ENCODE measurements at regions not wholly inside any gene's neighbourhood (a gene's known extent, or its start where the extent isn't known, plus 50 kb on each side); places are given as distances from the start of the nearest gene placed in this dataset.

DNA sequence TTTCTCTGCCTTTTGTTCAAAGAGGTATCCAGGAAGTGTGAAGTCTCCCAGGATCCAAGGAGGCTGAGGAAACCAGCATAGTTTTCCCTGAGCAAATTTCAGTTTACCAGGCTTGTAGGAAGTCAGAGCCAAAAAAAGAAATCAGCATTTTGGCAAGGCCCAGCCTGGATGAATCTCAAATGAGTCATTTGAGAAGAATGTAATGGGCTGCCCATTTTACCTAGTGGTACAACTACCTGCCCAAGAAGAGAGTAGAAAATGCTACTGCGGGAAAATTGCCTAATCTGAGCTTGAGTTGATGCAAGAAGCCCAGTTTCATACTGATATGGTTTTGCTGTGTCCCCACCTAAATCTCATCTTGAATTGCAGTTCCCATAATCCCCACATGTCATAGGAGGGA, 284.1 kb upstream of the ZNF507 start:
- TF ChIP-seq, protein P1, sequence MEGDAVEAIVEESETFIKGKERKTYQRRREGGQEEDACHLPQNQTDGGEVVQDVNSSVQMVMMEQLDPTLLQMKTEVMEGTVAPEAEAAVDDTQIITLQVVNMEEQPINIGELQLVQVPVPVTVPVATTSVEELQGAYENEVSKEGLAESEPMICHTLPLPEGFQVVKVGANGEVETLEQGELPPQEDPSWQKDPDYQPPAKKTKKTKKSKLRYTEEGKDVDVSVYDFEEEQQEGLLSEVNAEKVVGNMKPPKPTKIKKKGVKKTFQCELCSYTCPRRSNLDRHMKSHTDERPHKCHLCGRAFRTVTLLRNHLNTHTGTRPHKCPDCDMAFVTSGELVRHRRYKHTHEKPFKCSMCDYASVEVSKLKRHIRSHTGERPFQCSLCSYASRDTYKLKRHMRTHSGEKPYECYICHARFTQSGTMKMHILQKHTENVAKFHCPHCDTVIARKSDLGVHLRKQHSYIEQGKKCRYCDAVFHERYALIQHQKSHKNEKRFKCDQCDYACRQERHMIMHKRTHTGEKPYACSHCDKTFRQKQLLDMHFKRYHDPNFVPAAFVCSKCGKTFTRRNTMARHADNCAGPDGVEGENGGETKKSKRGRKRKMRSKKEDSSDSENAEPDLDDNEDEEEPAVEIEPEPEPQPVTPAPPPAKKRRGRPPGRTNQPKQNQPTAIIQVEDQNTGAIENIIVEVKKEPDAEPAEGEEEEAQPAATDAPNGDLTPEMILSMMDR (IDR thresholded peaks at IDR 0.05), result no peak
- TF ChIP-seq ZFX (IDR thresholded peaks at IDR 0.05; ENCODE audit: borderline replicate concordance), result no peak
